Epithelial cell of proximal tubule (primary cell): ENCODE measurements at regions not wholly inside any gene's neighbourhood (a gene's known extent, or its start where the extent isn't known, plus 50 kb on each side); places are given as distances from the start of the nearest gene placed in this dataset.

Experiments
- DNase-seq: peaks from one replicate; pipeline ENCODE4 v3.0.0-alpha.2; 2011; ENCODE audit warnings: low read depth
- H3K4me3 ChIP-seq: 2 replicates; pipeline ENCODE4 v1.5.1; 2011; ENCODE audit warnings: low read depth, mild to moderate bottlenecking, low read length
- CTCF ChIP-seq: conservative IDR thresholded peaks from 2 replicates; pipeline ENCODE4 v1.5.1; 2012; ENCODE audit warnings: low read depth, mild to moderate bottlenecking, low read length

- DNase-seq = no peak
- no peak for TF ChIP-seq CTCF
- no peak overlapping the region for H3K4me3 ChIP-seq
Measured at GRCh38 chr19:30857966-30858490, 485.8 kb downstream of the ZNF536 start.

DNA sequence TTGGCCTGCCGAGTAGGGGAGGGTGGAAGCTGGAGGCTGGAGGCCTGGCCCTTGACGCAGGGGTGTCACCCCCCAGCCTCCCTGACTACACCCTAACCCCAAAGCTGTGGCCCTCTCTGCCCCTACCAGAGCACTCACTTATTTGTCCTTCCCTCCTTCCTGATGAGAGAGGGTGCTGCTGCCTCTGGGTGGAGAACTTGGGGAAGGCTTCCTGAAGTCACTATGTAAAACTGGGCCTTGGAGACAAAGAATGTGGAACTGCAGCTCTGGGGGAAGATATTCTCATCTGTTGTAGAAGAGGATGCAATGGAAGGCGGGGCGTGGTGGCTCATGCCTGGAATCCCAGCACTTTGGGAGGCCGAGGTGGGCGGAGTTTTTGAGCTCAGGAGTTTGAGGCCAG lies 485.2 kb downstream of the ZNF536 start:
- no peak for TF ChIP-seq CTCF
- no peak overlapping the region for H3K4me3 ChIP-seq
- DNase-seq = no peak

DNA sequence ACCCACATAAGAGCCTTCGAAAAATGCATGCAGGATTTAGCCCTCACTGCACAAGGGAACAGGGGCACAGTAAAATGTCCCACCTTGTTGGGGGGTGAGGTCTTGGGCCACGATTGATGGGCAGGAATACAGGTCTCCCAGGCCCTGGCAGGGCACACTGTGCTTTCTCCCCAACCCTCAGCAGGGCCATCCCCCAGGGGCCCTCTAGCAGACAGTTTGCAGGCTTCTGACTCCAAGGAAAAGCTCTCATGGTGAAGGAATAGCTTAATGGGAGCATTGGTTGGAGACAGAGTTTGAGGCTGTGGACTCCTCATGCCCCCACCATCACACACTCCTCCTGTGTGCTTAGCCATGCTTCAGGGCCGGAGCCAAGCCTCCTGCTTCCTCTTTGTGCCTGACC lies 484.6 kb downstream of the ZNF536 start:
- DNase-seq = no peak
- H3K4me3 ChIP-seq = no peak overlapping the region

DNA sequence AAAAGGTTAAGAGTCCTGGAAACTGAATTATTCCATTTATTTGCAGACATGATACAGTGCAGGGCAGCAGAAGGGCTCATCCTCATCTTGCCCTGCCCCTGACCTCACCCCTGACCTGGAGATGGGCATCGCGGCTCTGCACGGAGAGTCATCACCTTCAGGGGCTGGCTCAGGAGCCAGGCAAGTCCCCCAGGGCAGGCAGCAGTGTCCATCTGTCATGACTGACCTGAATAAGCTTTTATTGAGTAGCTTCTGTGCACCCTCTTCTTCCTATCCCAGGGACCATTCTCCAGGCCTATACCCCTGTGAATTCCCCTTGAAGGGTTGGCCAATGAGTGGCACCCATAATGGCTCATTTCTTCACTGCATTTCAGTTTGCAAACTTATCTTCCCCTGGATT lies 484.2 kb downstream of the ZNF536 start:
- DNase-seq = no peak
- H3K4me3 ChIP-seq = no peak overlapping the region
- TF ChIP-seq CTCF = no peak

More for the DNA sequence above, 484.6 kb downstream of the ZNF536 start:
- TF ChIP-seq CTCF = no peak

GRCh38 chr19:30855442-30855841 lies 483.3 kb downstream of the ZNF536 start:
- no peak overlapping the region for H3K4me3 ChIP-seq
- no peak for TF ChIP-seq CTCF
- no peak for DNase-seq

DNA sequence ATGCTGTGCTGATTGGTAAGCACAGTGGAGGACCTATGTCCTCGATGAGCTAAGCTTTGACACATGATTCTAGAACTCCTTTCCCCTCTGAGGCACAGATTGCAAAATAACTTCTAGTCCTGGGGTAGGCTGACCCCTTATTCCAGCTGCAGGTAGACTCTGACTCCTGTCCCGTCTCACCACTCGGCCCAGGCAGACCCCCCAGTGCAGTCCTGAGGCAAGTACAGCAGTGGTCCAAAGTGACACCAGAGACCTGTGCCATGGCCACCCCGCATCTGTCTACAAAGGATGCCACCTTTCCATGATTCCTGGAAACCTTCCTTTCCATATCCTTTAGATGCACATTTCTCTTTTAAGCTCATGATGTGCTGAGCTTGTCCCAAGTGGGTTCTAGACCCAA lies 482.5 kb downstream of the ZNF536 start:
- H3K4me3 ChIP-seq = no peak overlapping the region
- no peak for DNase-seq
- no peak for TF ChIP-seq CTCF

GRCh38 chr19:30854207-30854606 lies 482.0 kb downstream of the ZNF536 start:
- DNase-seq = no peak
- no peak overlapping the region for H3K4me3 ChIP-seq
- TF ChIP-seq CTCF = no peak
